ENCODE measurements at regions not wholly inside any gene's neighbourhood (a gene's known extent, or its start where the extent isn't known, plus 50 kb on each side); places are given as distances from the start of the nearest gene placed in this dataset.

DNA sequence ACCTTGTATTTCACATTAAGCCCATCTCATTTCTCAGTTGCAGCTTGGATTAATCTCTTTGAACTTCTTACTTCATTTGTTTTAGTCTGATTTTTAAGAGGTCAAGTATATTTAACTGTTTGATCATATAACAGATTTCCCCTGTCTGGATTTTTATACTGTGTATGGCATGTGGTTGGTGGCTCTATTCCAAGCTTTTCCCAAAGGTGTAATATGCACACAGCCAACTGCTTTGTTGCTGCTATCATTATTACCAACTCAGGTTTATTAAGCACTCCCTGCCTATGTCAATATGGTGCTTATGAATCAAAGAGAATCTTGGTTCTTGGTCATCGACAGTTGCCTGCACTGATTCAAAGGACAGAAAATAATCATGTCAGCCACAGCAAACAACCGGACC lies 92.6 kb downstream of the RAP2A start:
- TF ChIP-seq POLR2A (IDR thresholded peaks at IDR 0.05; ENCODE audit: low read length) (no peak), GATA1 (IDR thresholded peaks at IDR 0.05; ENCODE audit: low read depth, low read length) (no peak)

Measured in erythroblast (primary cell).